H9 (cell line): ENCODE measurements at regions not wholly inside any gene's neighbourhood (a gene's known extent, or its start where the extent isn't known, plus 50 kb on each side); places are given as distances from the start of the nearest gene placed in this dataset.

ENCODE experiments used
- DNase-seq: peaks from one replicate; pipeline ENCODE4 v3.0.0-alpha.2; 2017
- H2AFZ ChIP-seq: one replicate; pipeline ENCODE4 v1.6.1; 2013; ENCODE audit warnings: mild to moderate bottlenecking, low read length, control low read depth, moderate library complexity
- H2AK5ac ChIP-seq: 2 replicates; pipeline ENCODE4 v1.6.1; 2013; ENCODE audit warnings: low read length, control low read depth, mixed read lengths; ENCODE audit not compliant: insufficient read length
- H2BK120ac ChIP-seq: one replicate; pipeline ENCODE4 v1.6.1; 2013; ENCODE audit warnings: low read depth, mild to moderate bottlenecking, low read length, control low read depth, inconsistent platforms; ENCODE audit not compliant: poor library complexity, severe bottlenecking
- H2BK12ac ChIP-seq: 2 replicates; pipeline ENCODE4 v1.6.1; 2013; ENCODE audit warnings: low read length, control low read depth, mixed read lengths, low read depth; ENCODE audit not compliant: insufficient read length
- H2BK15ac ChIP-seq: 2 replicates; pipeline ENCODE4 v1.6.1; 2013; ENCODE audit warnings: low read depth, low read length, control low read depth
- H2BK20ac ChIP-seq: one replicate; pipeline ENCODE4 v1.6.1; 2013; ENCODE audit warnings: low read depth, mild to moderate bottlenecking, low read length, control low read depth, inconsistent platforms; ENCODE audit not compliant: poor library complexity, severe bottlenecking
- H2BK5ac ChIP-seq: 2 replicates; pipeline ENCODE4 v1.6.1; 2013; ENCODE audit warnings: low read length, control low read depth, mixed read lengths; ENCODE audit not compliant: insufficient read length
- H3K14ac ChIP-seq: 2 replicates; pipeline ENCODE4 v1.6.1; 2013; ENCODE audit warnings: low read length, control low read depth; ENCODE audit not compliant: insufficient read depth
- H3K18ac ChIP-seq: 2 replicates; pipeline ENCODE4 v1.6.1; 2013; ENCODE audit warnings: low read depth, mild to moderate bottlenecking, mixed read lengths, low read length, control low read depth; ENCODE audit not compliant: insufficient read length
- H3K23ac ChIP-seq: 2 replicates; pipeline ENCODE4 v1.6.1; 2013; ENCODE audit warnings: low read length, control low read depth, mixed read lengths, low read depth; ENCODE audit not compliant: insufficient read length
- H3K23me2 ChIP-seq: 2 replicates; pipeline ENCODE4 v1.6.1; 2013; ENCODE audit warnings: low read depth, mild to moderate bottlenecking, mixed read lengths, low read length, control low read depth; ENCODE audit not compliant: insufficient read length, poor library complexity, severe bottlenecking
- H3K27ac ChIP-seq: 2 replicates; pipeline ENCODE4 v1.5.1; 2013; ENCODE audit warnings: low read length, control low read depth, mixed read lengths, low read depth; ENCODE audit not compliant: insufficient read length
- H3K27me3 ChIP-seq: 2 replicates; pipeline ENCODE4 v1.6.1; 2013; ENCODE audit warnings: low read length, control low read depth, inconsistent platforms; ENCODE audit not compliant: insufficient read depth
- H3K4ac ChIP-seq: 2 replicates; pipeline ENCODE4 v1.6.1; 2013; ENCODE audit warnings: low read depth, mild to moderate bottlenecking, control low read depth, inconsistent platforms, low read length, moderate library complexity
- H3K4me1 ChIP-seq: 2 replicates; pipeline ENCODE4 v1.6.1; 2013; ENCODE audit warnings: low read length, control low read depth, inconsistent platforms; ENCODE audit not compliant: insufficient read depth
- H3K4me2 ChIP-seq: 2 replicates; pipeline ENCODE4 v1.6.1; 2013; ENCODE audit warnings: low read length, control low read depth, mixed read lengths; ENCODE audit not compliant: insufficient read length, insufficient read depth
- H3K56ac ChIP-seq: 2 replicates; pipeline ENCODE4 v1.6.1; 2013; ENCODE audit warnings: low read depth, mild to moderate bottlenecking, mixed read lengths, low read length, control low read depth; ENCODE audit not compliant: insufficient read length
- H3K79me1 ChIP-seq: 2 replicates; pipeline ENCODE4 v1.6.1; 2013; ENCODE audit warnings: low read depth, mild to moderate bottlenecking, moderate library complexity, low read length, control low read depth, inconsistent platforms; ENCODE audit not compliant: insufficient read depth, poor library complexity, severe bottlenecking
- H3K79me2 ChIP-seq: 2 replicates; pipeline ENCODE4 v1.6.1; 2013; ENCODE audit warnings: low read length, control low read depth, inconsistent platforms; ENCODE audit not compliant: insufficient read depth
- H3K9ac ChIP-seq: 2 replicates; pipeline ENCODE4 v1.6.1; 2013; ENCODE audit warnings: low read length, control low read depth, mixed read lengths; ENCODE audit not compliant: insufficient read length; ENCODE audit errors: extremely low read depth
- H3K9me3 ChIP-seq: one replicate; pipeline ENCODE4 v1.6.1; 2013; ENCODE audit warnings: low read depth, low read length, inconsistent platforms; ENCODE audit not compliant: control insufficient read depth
- H3T11ph ChIP-seq: one replicate; pipeline ENCODE4 v1.6.1; 2013; ENCODE audit warnings: mild to moderate bottlenecking, low read length, control low read depth, inconsistent platforms
- H4K20me1 ChIP-seq: one replicate; pipeline ENCODE4 v1.6.1; 2013; ENCODE audit not compliant: control insufficient read depth, insufficient read length, insufficient read depth
- H4K5ac ChIP-seq: 2 replicates; pipeline ENCODE4 v1.6.1; 2013; ENCODE audit warnings: low read depth, mild to moderate bottlenecking, mixed read lengths, low read length, control low read depth; ENCODE audit not compliant: insufficient read length
- H4K8ac ChIP-seq: replicated peaks from 2 replicates; pipeline ENCODE4 v1.6.1; 2013; ENCODE audit warnings: low read length, control low read depth, mixed read lengths, low read depth; ENCODE audit not compliant: insufficient read length
- H4K91ac ChIP-seq: 2 replicates; pipeline ENCODE4 v1.6.1; 2013; ENCODE audit warnings: low read depth, mild to moderate bottlenecking, moderate library complexity, mixed read lengths, low read length, control low read depth; ENCODE audit not compliant: insufficient read length
- H3K27ac Mint-ChIP-seq, 3 experiments: 2 replicates in 2 of 3; 3 replicates in 1 of 3; pipeline ENCODE4 v1.8.0; 2020 to 2021; ENCODE audit warnings: mixed read lengths in 3 of 3, mild to moderate bottlenecking in 1 of 3, moderate library complexity in 1 of 3
- H3K27me3 Mint-ChIP-seq: 2 replicates; pipeline ENCODE4 v1.8.0; 2021; ENCODE audit warnings: low read depth, mild to moderate bottlenecking, moderate library complexity, mixed read lengths
- H3K36me3 Mint-ChIP-seq, 3 experiments: 2 replicates in 2 of 3; 3 replicates in 1 of 3; pipeline ENCODE4 v1.8.0; 2020 to 2021; ENCODE audit warnings: low read depth in 3 of 3, mixed read lengths in 3 of 3; ENCODE audit not compliant: insufficient read depth in 1 of 3
- H3K4me1 Mint-ChIP-seq, 2 experiments: 2 replicates each; pipeline ENCODE4 v1.8.0; 2020; ENCODE audit warnings: mixed read lengths in 2 of 2
- H3K4me3 Mint-ChIP-seq, 2 experiments: 2 replicates in 1 of 2; 3 replicates in 1 of 2; pipeline ENCODE4 v1.8.0; 2020 to 2021; ENCODE audit warnings: mild to moderate bottlenecking in 2 of 2, mixed read lengths in 2 of 2, moderate library complexity in 1 of 2
- H3K9me3 Mint-ChIP-seq, 2 experiments: 2 replicates in 1 of 2; 3 replicates in 1 of 2; pipeline ENCODE4 v1.8.0; 2020; ENCODE audit warnings: mild to moderate bottlenecking in 2 of 2, mixed read lengths in 2 of 2, moderate library complexity in 1 of 2
- CTCF ChIP-seq: fragments of 200-600 bp; sonication (generic); conservative IDR thresholded peaks from 3 replicates; pipeline ENCODE4 v1.8.0; 2021; ENCODE audit warnings: antibody characterized with exemption, mild to moderate bottlenecking
- WGBS: extraction: QIAGEN DNeasy Blood & Tissue Kit; methylation state at CpG from one replicate; pipeline ENCODE4 v1.1.7; 2013; ENCODE audit warnings: missing lambda C conversion rate, low lambda C conversion rate, mixed read lengths; ENCODE audit not compliant: insufficient read length; ENCODE audit errors: extremely low coverage; 5-methylcytosine and 5-hydroxymethylcytosine counted together

- H3K4me3 Mint-ChIP-seq, result no peak overlapping the region; a peak in 1 of 5 replicates
- Histone ChIP-seq H3K9me3 (no peaks in the 10 kb centered on the region), H2BK120ac (no peak overlapping the region), H3K27ac (no peak overlapping the region), H4K91ac (no peak overlapping the region), H3K14ac (no peak overlapping the region), H4K20me1 (no peaks in the 10 kb centered on the region), H3K4me2 (no peak overlapping the region), H3K4me1 (no peaks in the 10 kb centered on the region), H3K23me2 (no peaks in the 10 kb centered on the region), H2AFZ (no peak overlapping the region), H3K23ac (no peak overlapping the region), H4K5ac (no peak overlapping the region), H3K27me3 (no peaks in the 10 kb centered on the region), H4K8ac (no peak overlapping the region), H3K9ac (no peak overlapping the region), H3K4ac (no peak overlapping the region), H3K79me2 (no peaks in the 10 kb centered on the region), H2BK12ac (no peak overlapping the region), H3K18ac (no peak overlapping the region), H2BK15ac (no peak overlapping the region), H2BK5ac (no peak overlapping the region), H3K56ac (no peak overlapping the region), H2AK5ac (no peak overlapping the region), H3K79me1 (no peaks in the 10 kb centered on the region), H2BK20ac (no peak overlapping the region), H3T11ph (no peak overlapping the region)
- H3K27ac Mint-ChIP-seq, result no peak overlapping the region
- H3K4me1 Mint-ChIP-seq, result peaks cover 2 to 4% of the 10 kb centered on the region in 2 experiments; a peak in 2 of 4 replicates
- H3K36me3 Mint-ChIP-seq, result no peaks in the 10 kb centered on the region; a peak in 2 of 7 replicates
- no peak for DNase-seq
- WGBS, result no CpG with 5 or more reads among the region's 4 CpGs
- H3K9me3 Mint-ChIP-seq, result peaks cover 3 to 7% of the 10 kb centered on the region in 2 experiments; a peak in 2 of 5 replicates
- no peak for TF ChIP-seq CTCF
- peaks cover 64% of the 10 kb centered on the region for H3K27me3 Mint-ChIP-seq
Measured at GRCh38 chr3:10561946-10562560, 56.7 kb upstream of the ATP2B2 start.
